GM12874 (cell line): ENCODE measurements at regions not wholly inside any gene's neighbourhood (a gene's known extent, or its start where the extent isn't known, plus 50 kb on each side); places are given as distances from the start of the nearest gene placed in this dataset.

Source experiments
- TF ChIP-seq, protein P1 (sequence below): IDR thresholded peaks from 2 replicates; pipeline ENCODE4 v1.5.1; 2011; ENCODE audit warnings: low read depth, mild to moderate bottlenecking, control low read depth, low read length, moderate library complexity; ENCODE audit not compliant: insufficient read depth

GRCh38 chr11:24344222-24344621 is 152.6 kb upstream of the LUZP2 start:
- TF ChIP-seq, protein P1, sequence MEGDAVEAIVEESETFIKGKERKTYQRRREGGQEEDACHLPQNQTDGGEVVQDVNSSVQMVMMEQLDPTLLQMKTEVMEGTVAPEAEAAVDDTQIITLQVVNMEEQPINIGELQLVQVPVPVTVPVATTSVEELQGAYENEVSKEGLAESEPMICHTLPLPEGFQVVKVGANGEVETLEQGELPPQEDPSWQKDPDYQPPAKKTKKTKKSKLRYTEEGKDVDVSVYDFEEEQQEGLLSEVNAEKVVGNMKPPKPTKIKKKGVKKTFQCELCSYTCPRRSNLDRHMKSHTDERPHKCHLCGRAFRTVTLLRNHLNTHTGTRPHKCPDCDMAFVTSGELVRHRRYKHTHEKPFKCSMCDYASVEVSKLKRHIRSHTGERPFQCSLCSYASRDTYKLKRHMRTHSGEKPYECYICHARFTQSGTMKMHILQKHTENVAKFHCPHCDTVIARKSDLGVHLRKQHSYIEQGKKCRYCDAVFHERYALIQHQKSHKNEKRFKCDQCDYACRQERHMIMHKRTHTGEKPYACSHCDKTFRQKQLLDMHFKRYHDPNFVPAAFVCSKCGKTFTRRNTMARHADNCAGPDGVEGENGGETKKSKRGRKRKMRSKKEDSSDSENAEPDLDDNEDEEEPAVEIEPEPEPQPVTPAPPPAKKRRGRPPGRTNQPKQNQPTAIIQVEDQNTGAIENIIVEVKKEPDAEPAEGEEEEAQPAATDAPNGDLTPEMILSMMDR = no peak

DNA sequence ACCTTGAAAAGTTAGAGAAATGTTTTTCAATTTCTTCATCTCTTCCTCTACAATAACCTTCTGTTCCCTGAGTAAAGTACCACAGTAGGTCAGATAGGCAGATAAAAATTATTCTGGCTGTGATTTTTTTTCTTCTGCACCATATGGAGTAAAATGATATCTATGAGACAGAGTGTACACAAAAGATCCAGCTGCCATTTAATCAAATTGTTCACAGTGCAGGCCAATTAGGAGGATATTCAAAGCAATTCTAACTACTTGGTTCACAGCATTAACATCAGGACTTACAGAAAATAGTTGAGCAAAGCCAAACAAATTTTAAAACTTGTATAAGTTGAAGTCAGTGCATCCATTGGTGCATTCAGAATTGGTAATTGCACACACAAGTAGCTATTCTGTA is 147.9 kb upstream of the LUZP2 start:
- TF ChIP-seq, protein P1 = no peak

- TF ChIP-seq, protein P1 = no peak
Measured at GRCh38 chr11:24351179-24351578, 145.7 kb upstream of the LUZP2 start.

- TF ChIP-seq, protein P1 = no peak
Measured at GRCh38 chr11:24356501-24356900, 140.4 kb upstream of the LUZP2 start.

- TF ChIP-seq, protein P1 = no peak
Measured at GRCh38 chr11:24357620-24358410, 139.0 kb upstream of the LUZP2 start.

DNA sequence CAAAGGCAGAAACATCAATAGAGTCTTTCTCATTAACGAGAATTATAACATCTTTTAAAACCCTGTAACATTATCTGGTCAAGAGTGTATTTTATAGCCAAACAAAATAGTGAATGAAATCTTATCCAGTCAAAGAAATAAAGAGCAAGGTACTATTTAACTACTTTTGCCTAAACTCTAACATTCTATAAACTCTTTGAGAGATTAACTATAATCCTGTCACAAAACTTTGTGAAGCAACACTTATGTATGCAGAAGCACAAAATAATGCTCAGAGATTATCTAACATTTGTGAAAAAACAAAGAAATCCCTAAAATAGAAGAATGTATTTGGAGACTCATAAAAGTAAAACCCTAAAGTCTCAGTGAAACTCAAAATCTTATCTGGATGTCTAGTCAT is 124.4 kb upstream of the LUZP2 start:
- TF ChIP-seq, protein P1 = no peak

- TF ChIP-seq, protein P1 = no peak
Measured at GRCh38 chr11:24373516-24373915, 123.3 kb upstream of the LUZP2 start.
